ENCODE measurements at regions not wholly inside any gene's neighbourhood (a gene's known extent, or its start where the extent isn't known, plus 50 kb on each side); places are given as distances from the start of the nearest gene placed in this dataset.
"Not testable (repeated sequence)": the region's sequence is repeated elsewhere in the genome, so short reads cannot be mapped to it uniquely, and the experiment has no call there.

- in situ Hi-C loops (cut with MboI; ENCODE audit: low pct_ligation_motif_present in 1 of 4, low pct_unique_long_range_greater_than_20kb in 1 of 4, low sequenced_read_pairs in 3 of 4) = loop anchor here in 1 of 4 donors (25.0 kb wide), 1 partner anchor 176 kb away; no protein-coding TSS in a partner anchor
- DNase-seq = no peak
- WGBS, 2 donors (ENCODE audit: low coverage in 1 of 2) = 98% methylated on average over 16 of the region's 28 CpGs; no CpG with 5 or more reads in 1 of the 2 donors
These were observed 141.1 kb upstream of the OR13F1 start for GRCh38 chr9:104362912-104363472.

GRCh38 chr9:104367507-104367906 is 136.6 kb upstream of the OR13F1 start:
- in situ Hi-C loops (cut with MboI; ENCODE audit: low pct_ligation_motif_present in 1 of 4, low pct_unique_long_range_greater_than_20kb in 1 of 4, low sequenced_read_pairs in 3 of 4) (loop anchor here in 1 of 4 donors (25.0 kb wide), 1 partner anchor 180 kb away; no protein-coding TSS in a partner anchor), intact Hi-C loops (cut with DNase I; ENCODE audit: low total_unique reads) (no loop called here)
- Histone ChIP-seq H3K27me3 (no peaks in the 10 kb centered on the region), H3K4me1 (no peaks in the 10 kb centered on the region), H3K27ac (no peak overlapping the region), H3K9me3 (no peaks in the 10 kb centered on the region), H3K4me3 (no peak overlapping the region), H3K36me3 (no peaks in the 10 kb centered on the region)
- no peak for DNase-seq
- TF ChIP-seq EP300 (IDR thresholded peaks at IDR 0.05; ENCODE audit: low read depth) (no peak), POLR2AphosphoS5 (IDR thresholded peaks at IDR 0.05) (no peak), CTCF (IDR thresholded peaks at IDR 0.05) (no peak), POLR2A (IDR thresholded peaks at IDR 0.05) (no peak)

More at GRCh38 chr9:104362912-104363472, 141.1 kb upstream of the OR13F1 start:
- Histone ChIP-seq H3K36me3 (no peaks in the 10 kb centered on the region), H3K9me3 (no peaks in the 10 kb centered on the region), H3K4me1 (no peaks in the 10 kb centered on the region), H3K27me3 (no peaks in the 10 kb centered on the region), H3K27ac (no peak overlapping the region), H3K4me3 (no peak overlapping the region)
- intact Hi-C loops (cut with DNase I; ENCODE audit: low total_unique reads) = no loop called here
- TF ChIP-seq POLR2AphosphoS5 (IDR thresholded peaks at IDR 0.05) (no peak), POLR2A (IDR thresholded peaks at IDR 0.05) (no peak), EP300 (IDR thresholded peaks at IDR 0.05; ENCODE audit: low read depth) (no peak), CTCF (IDR thresholded peaks at IDR 0.05) (no peak)

GRCh38 chr9:104368318-104368717 is 135.7 kb upstream of the OR13F1 start:
- intact Hi-C loops (cut with DNase I; ENCODE audit: low total_unique reads); H3K27ac ChIP-seq; H3K36me3 ChIP-seq; H3K4me1 ChIP-seq; H3K9me3 ChIP-seq; DNase-seq; H3K4me3 ChIP-seq; H3K27me3 ChIP-seq: not testable (repeated sequence)
- 95 to 96% methylated on average over 3 of the region's 3 CpGs for WGBS, 2 donors (ENCODE audit: low coverage in 1 of 2)
- in situ Hi-C loops (cut with MboI; ENCODE audit: low pct_ligation_motif_present in 1 of 4, low pct_unique_long_range_greater_than_20kb in 1 of 4, low sequenced_read_pairs in 3 of 4) = loop anchor here in 1 of 4 donors (25.0 kb wide), 1 partner anchor 181 kb away; no protein-coding TSS in a partner anchor

- Histone ChIP-seq H3K4me3 (no peak overlapping the region), H3K27me3 (no peaks in the 10 kb centered on the region), H3K36me3 (no peaks in the 10 kb centered on the region), H3K9me3 (no peaks in the 10 kb centered on the region), H3K4me1 (no peaks in the 10 kb centered on the region), H3K27ac (no peak overlapping the region)
- in situ Hi-C loops (cut with MboI; ENCODE audit: low pct_ligation_motif_present in 1 of 4, low pct_unique_long_range_greater_than_20kb in 1 of 4, low sequenced_read_pairs in 3 of 4) (loop anchor here in 2 of 4 donors (25.0 kb wide), 2 partner anchors 87 to 187 kb away; no protein-coding TSS in a partner anchor), intact Hi-C loops (cut with DNase I; ENCODE audit: low total_unique reads) (no loop called here)
- TF ChIP-seq POLR2A (IDR thresholded peaks at IDR 0.05) = no peak
- TF ChIP-seq CTCF (IDR thresholded peaks at IDR 0.05) = no peak
- TF ChIP-seq EP300 (IDR thresholded peaks at IDR 0.05; ENCODE audit: low read depth) = no peak
- no peak for TF ChIP-seq POLR2AphosphoS5 (IDR thresholded peaks at IDR 0.05)
- WGBS, 2 donors (ENCODE audit: low coverage in 1 of 2) = 63 to 73% methylated on average over 3 of the region's 3 CpGs
- DNase-seq = no peak
These were observed 129.4 kb upstream of the OR13F1 start for GRCh38 chr9:104374711-104375110.

- no peak overlapping the region for H3K27ac ChIP-seq
- no peak overlapping the region for H3K4me3 ChIP-seq
- intact Hi-C loops (cut with DNase I; ENCODE audit: low total_unique reads) = no loop called here
- no peak for DNase-seq
- TF ChIP-seq CTCF (IDR thresholded peaks at IDR 0.05) (no peak), POLR2AphosphoS5 (IDR thresholded peaks at IDR 0.05) (no peak), EP300 (IDR thresholded peaks at IDR 0.05; ENCODE audit: low read depth) (no peak), POLR2A (IDR thresholded peaks at IDR 0.05) (no peak)
- no peaks in the 10 kb centered on the region for H3K27me3 ChIP-seq
- in situ Hi-C loops (cut with MboI; ENCODE audit: low pct_ligation_motif_present in 1 of 4, low pct_unique_long_range_greater_than_20kb in 1 of 4, low sequenced_read_pairs in 3 of 4) = loop anchor here in 2 of 4 donors (10.0 to 25.0 kb wide), 3 partner anchors 99 to 211 kb away; no protein-coding TSS in a partner anchor
- H3K4me1 ChIP-seq = peaks cover 0 to 5% (median 0%) of the 10 kb centered on the region in 4 donors
- 45 to 58% methylated on average over 2 of the region's 2 CpGs for WGBS, 2 donors (ENCODE audit: low coverage in 1 of 2)
- no peaks in the 10 kb centered on the region for H3K9me3 ChIP-seq
- H3K36me3 ChIP-seq = no peaks in the 10 kb centered on the region
These were observed 118.0 kb upstream of the OR13F1 start for GRCh38 chr9:104386013-104386412.
